ENCODE measurements at regions not wholly inside any gene's neighbourhood (a gene's known extent, or its start where the extent isn't known, plus 50 kb on each side); places are given as distances from the start of the nearest gene placed in this dataset.

- in situ Hi-C loops (cut with MboI; ENCODE audit: low sequenced_read_pairs) = no loop called here
These were observed 401.3 kb upstream of the PIK3C3 start for GRCh38 chr18:41553716-41554115.

- in situ Hi-C loops (cut with MboI; ENCODE audit: low sequenced_read_pairs) = no loop called here
These were observed 406.3 kb upstream of the PIK3C3 start for GRCh38 chr18:41548521-41549260.

DNA sequence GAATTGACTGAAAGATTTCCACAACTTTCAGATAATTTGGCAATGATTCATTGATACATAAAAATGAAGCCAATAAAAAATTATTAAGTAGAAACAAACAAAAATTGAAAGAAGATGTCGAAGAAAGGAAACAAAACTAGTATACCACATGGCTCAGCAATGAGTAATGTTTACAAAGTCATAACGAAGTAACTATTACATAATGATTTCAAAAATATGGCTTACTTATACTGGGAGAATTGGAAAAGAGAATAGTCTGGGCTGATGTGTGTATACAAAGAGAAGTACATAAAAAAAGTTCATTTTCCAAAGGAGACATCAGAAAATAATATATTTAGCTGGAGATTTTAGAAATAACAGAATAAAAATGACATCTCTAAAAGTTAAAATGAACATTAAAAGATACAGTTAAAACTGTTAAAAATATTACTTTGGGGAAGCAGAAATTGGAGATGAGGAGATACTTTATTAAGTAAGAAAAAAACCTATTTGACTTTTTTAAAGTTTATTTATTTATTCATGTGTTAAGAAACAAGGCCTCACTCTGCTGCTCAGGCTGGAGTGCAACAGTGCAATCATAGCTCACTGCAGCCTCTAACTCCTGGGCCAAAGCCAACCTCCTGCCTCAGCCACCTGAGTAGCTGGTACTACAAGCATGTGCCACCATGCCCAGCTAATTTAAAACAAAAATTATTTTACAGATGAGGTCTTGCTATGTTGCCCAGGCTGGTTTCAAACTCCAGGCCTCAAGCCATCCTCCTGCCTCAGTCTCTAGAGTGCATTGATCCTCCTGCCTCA, 409.7 kb upstream of the PIK3C3 start:
- in situ Hi-C loops (cut with MboI; ENCODE audit: low sequenced_read_pairs) = no loop called here

GRCh38 chr18:41543815-41544214, 411.2 kb upstream of the PIK3C3 start:
- in situ Hi-C loops (cut with MboI; ENCODE audit: low sequenced_read_pairs) = no loop called here

DNA sequence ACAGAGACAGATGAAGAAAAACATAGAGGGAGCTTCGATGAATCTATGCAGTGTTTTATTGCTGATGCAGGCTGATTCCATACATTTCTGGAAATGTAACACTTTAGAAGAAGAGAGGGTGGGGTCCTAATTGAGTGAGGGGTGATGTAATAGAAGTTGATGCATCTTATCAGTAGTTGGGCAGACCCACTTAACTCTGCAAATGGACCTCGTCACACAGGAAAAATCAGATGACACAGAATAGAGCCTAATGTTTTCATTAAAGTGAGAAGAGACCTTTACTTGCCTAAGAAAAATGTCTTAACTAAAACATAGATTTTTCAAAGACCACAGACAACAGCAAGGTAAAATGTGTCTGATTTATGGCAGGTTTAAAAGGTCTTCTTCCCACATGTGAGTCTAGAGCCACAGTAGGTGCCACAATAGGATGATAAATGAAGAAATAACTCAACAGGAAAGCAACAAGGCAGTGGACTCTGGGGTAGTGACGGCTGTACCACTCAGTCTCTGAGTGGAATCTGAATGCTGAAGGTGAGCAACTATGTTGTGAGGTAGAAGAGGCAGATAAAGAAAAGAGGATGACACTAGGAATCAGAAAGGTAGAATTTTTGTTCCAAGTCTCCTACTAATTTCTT, 414.7 kb upstream of the PIK3C3 start:
- in situ Hi-C loops (cut with MboI; ENCODE audit: low sequenced_read_pairs) = no loop called here

DNA sequence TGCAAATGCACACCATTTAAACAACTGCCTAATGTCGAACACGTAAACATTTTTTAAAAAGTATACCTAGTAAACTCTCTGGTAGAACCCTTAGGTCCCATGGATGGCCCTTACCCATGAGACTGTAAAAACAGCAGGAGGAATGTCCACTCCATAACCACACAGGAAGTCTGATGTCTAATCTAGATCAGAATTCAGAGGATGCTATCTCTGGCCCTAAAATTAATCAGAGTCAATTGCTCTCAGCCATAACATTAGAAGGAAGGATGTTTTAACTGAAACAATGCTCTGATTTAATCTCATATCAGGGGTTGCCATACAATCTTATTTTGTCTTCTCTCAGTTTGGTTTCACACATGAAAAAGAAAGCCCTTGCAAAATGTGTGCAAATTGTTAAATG, 416.3 kb upstream of the PIK3C3 start:
- in situ Hi-C loops (cut with MboI; ENCODE audit: low sequenced_read_pairs) = no loop called here

DNA sequence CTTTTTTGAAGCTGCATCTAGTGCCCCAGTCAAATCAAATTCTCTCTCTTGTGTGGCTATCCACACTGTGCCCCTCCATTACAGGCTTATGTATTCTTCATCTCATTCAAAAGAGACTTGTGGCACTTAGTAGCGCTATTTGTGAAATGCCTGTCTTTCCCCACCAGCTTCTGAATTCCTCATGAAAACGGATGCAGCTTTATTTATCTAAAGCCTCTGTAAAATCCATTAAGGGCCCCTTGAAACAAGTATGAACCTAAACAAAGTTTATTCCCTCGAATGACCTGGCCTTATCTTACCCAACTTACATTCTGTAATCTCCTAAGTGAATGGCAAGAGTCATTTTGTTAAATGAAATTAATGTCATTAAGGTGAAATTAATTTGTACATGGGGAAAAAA, 417.4 kb upstream of the PIK3C3 start:
- in situ Hi-C loops (cut with MboI; ENCODE audit: low sequenced_read_pairs) = no loop called here

- in situ Hi-C loops (cut with MboI; ENCODE audit: low sequenced_read_pairs) = no loop called here
These were observed 422.5 kb upstream of the PIK3C3 start for GRCh38 chr18:41532344-41533086.

- in situ Hi-C loops (cut with MboI; ENCODE audit: low sequenced_read_pairs) = no loop called here
These were observed 424.1 kb upstream of the PIK3C3 start for GRCh38 chr18:41530970-41531369.

- in situ Hi-C loops (cut with MboI; ENCODE audit: low sequenced_read_pairs) = no loop called here
These were observed 425.9 kb upstream of the PIK3C3 start for GRCh38 chr18:41529093-41529492.

DNA sequence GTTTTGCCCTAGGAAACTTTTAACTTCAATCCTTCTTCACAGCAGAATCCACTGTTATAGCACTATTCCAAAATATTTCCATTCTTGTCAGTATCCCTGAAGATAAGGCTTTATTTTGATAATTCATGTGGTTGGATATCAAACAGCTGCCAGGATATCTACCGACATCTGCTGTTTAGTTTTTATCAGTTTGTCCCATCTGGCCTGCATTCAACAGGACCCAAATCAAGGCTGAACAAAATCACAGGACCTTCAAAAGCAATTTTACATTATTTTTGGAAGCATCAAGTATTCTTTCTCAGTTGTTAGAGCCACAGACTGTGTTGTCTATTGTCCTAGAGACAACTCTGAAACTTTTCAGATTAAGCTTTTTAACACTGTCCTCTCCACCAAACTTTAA, 429.0 kb upstream of the PIK3C3 start:
- in situ Hi-C loops (cut with MboI; ENCODE audit: low sequenced_read_pairs) = no loop called here

DNA sequence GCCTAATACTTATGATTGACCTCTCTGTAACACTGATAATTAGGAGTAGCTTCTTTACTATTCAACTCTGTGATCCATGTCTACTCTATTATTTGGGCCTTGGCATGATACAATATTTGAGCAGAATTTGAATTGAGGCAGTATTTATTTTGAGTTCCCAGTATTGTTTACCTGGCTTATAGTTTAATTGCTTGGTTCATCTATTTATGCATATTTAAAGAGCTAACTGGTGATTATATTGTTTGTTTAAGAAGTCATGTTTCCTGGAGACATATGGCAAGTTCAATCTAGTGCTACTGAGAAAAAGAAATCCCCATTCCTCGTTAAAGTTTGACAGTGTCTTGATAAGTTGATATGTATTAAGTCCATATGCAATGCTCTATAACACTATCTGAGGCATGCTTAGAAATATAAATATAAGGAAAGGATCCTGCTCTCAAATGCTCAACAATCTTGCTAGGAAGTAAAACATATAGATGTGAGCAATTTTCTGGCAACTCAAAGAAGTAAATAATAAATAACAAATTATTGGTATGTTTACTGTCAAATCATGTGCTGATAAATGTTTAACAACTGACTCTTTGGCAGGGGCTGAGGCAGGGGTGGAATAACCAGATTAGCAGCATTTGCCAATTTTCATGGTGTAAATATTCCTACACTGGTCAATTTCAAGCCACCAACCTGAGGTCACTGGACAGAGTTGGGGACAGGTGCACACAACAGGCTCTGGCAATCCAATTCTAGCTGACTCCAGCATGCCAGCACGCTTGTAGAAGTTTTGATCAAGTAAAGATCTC, 430.2 kb upstream of the PIK3C3 start:
- in situ Hi-C loops (cut with MboI; ENCODE audit: low sequenced_read_pairs) = no loop called here

DNA sequence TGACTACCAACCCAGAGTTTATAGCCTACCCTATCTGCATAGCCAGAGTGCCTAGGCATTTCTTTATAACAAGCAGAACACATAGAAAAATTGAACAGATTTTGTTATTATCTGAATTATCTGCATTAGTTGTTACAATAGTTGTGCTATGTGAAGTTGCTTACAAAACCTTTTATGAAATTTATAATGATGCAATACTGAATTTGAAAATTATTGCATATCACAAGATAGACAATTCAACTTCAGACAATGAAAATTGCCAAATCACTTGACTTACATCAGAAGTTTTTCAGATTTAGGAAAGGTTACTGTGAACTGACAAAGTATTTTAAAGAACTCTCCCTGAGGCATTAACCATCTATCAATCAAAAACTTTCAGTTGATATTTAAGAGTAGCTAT, 437.9 kb upstream of the PIK3C3 start:
- in situ Hi-C loops (cut with MboI; ENCODE audit: low sequenced_read_pairs) = no loop called here

DNA sequence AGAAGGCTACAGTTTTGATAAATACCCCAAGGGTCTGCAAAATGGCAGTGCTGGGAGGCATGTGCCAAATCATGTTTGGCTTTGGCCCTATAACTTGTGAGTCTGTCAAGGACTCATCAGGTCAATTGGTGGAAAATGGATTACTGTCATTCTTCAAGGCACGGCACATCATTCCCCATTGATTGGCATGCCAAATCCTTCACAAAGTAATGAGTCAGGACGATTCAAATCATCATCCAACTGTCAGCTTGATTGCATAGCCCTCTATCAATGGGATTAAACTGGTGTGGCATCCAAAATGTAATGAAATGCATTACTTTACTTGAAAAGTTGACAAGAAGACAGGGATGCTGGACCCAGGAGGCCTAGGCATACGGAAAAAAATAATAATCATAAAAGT, 441.6 kb upstream of the PIK3C3 start:
- in situ Hi-C loops (cut with MboI; ENCODE audit: low sequenced_read_pairs) = no loop called here

GRCh38 chr18:41504316-41504715, 450.7 kb upstream of the PIK3C3 start:
- in situ Hi-C loops (cut with MboI; ENCODE audit: low sequenced_read_pairs) = no loop called here

GRCh38 chr18:41501848-41502247, 453.2 kb upstream of the PIK3C3 start:
- in situ Hi-C loops (cut with MboI; ENCODE audit: low sequenced_read_pairs) = no loop called here

- in situ Hi-C loops (cut with MboI; ENCODE audit: low sequenced_read_pairs) = no loop called here
These were observed 455.7 kb upstream of the PIK3C3 start for GRCh38 chr18:41499345-41499744.

DNA sequence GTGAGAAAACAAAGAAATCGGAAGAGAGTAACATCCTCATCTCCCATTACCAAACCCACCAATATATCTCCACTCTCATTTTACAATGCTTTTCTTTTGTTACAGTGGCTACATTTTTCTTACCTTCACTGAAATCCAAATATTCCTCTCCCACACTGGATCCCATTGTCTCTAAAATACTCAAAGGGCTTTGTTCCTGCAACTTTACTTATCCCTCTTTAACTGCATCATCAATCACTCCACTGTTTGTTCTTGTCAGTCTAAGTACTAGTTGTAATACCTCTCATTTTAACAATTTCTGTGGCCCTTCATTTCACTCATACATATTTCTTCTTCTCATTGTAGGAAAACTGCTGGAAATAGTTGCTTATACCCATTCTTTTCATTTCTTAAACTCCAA, 464.2 kb upstream of the PIK3C3 start:
- in situ Hi-C loops (cut with MboI; ENCODE audit: low sequenced_read_pairs) = no loop called here

GRCh38 chr18:41486575-41486974, 468.5 kb upstream of the PIK3C3 start:
- in situ Hi-C loops (cut with MboI; ENCODE audit: low sequenced_read_pairs) = no loop called here

DNA sequence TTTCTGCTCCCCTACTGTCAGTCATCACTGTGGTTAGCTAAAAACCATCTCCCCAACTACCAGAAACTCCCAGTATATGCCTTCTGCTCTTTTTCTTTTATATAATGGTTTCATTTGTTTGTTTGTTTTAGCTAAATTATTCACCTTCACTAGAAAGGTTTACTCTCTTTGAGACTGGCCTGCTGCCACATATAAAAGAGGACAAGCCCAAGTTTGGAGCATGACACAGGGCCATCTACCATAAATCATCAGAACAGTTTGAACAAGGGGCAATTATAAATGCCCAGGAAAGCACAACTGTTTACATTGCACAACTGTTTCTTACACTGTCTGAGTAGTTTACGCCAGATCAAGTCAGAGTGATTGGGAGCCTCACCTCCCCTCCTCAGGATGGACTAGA, 471.0 kb upstream of the PIK3C3 start:
- in situ Hi-C loops (cut with MboI; ENCODE audit: low sequenced_read_pairs) = no loop called here

Measured in HL-60/S4 treated with retinoic acid at 250 ng/mL for 4 days and 3 days (cell line).